Effector memory CD8-positive, alpha-beta T cell (primary cell): ENCODE measurements at regions not wholly inside any gene's neighbourhood (a gene's known extent, or its start where the extent isn't known, plus 50 kb on each side); places are given as distances from the start of the nearest gene placed in this dataset.

Source experiments
- ATAC-seq: fragments of 150-1000 bp; cut with Tn5 transposase; replicated peaks from 2 replicates; pipeline ENCODE4 v1.10.0; 2021; ENCODE audit warnings: mild to moderate bottlenecking, moderate library complexity
- DNase-seq, 3 experiments: peaks; one replicate each; pipeline ENCODE4 v3.0.0; 2021
- H3K27ac Mint-ChIP-seq, 2 donors: one replicate each; pipeline ENCODE4 v1.8.0; 2022; ENCODE audit warnings: mild to moderate bottlenecking in 2 of 2, mixed read lengths in 2 of 2, moderate library complexity in 2 of 2
- H3K27me3 Mint-ChIP-seq, 2 donors: one replicate each; pipeline ENCODE4 v1.8.0; 2022; ENCODE audit warnings: mixed read lengths in 2 of 2
- H3K36me3 Mint-ChIP-seq: one replicate; pipeline ENCODE4 v1.8.0; 2022; ENCODE audit warnings: mild to moderate bottlenecking, moderate library complexity, mixed read lengths; ENCODE audit not compliant: insufficient read depth
- H3K4me1 Mint-ChIP-seq, 2 donors: one replicate each; pipeline ENCODE4 v1.8.0; 2022; ENCODE audit warnings: low read depth in 2 of 2, mixed read lengths in 2 of 2
- H3K4me3 Mint-ChIP-seq, 2 donors: one replicate each; pipeline ENCODE4 v1.8.0; 2022; ENCODE audit warnings: mild to moderate bottlenecking in 2 of 2, mixed read lengths in 2 of 2, moderate library complexity in 2 of 2
- H3K9me3 Mint-ChIP-seq, 2 donors: one replicate each; pipeline ENCODE4 v1.8.0; 2022; ENCODE audit warnings: mixed read lengths in 2 of 2

DNA sequence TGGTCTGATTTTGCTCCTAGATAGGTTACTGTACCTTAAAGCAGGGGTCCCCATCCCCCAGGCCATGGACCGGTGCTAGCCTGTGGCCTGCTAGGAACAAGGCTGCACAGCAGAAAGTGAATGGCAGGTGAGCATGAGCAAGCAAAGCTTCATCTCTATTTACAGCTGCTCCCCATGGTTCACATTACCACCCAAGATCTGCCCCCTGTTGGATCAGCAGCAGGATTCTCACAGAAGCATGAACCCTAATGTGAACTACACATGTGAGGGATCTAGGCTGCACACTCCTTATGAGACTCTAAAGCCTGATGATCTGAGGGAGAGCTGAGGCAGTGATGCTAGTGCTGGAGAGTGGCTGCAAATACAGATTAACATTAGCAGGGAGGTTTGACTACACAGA is 78.1 kb downstream of the DRD1 start:
- Mint-ChIP-seq H3K27me3 (peaks cover 34 to 68% of the 10 kb centered on the region in 2 donors), H3K9me3 (no peaks in the 10 kb centered on the region), H3K27ac (no peak overlapping the region), H3K36me3 (no peaks in the 10 kb centered on the region), H3K4me1 (no peaks in the 10 kb centered on the region), H3K4me3 (no peak overlapping the region)
- ATAC-seq (no peak), DNase-seq (no peak)

DNA sequence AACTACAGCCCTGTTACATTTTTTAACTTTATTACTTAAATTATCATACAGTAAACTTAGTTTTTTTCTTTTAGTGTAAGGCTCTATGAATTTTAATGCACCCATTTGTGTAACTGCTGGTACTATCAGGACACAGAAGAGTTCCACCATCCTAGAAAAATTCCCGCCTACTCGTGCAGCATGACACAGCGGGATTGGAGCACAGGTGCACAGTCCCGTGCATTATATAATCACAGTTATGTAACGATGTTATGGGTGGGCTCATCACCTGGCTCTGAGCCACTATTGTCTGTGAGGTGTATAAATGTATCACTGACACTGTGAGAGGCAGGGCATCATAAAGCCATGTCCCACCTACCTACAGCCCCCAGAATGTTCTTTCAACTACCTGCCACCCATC is 80.7 kb downstream of the DRD1 start:
- Mint-ChIP-seq H3K36me3 (no peaks in the 10 kb centered on the region), H3K27me3 (peaks cover 45 to 80% of the 10 kb centered on the region in 2 donors), H3K27ac (no peak overlapping the region), H3K9me3 (no peaks in the 10 kb centered on the region), H3K4me3 (no peak overlapping the region), H3K4me1 (no peaks in the 10 kb centered on the region)
- no peak for ATAC-seq
- DNase-seq = no peak

DNA sequence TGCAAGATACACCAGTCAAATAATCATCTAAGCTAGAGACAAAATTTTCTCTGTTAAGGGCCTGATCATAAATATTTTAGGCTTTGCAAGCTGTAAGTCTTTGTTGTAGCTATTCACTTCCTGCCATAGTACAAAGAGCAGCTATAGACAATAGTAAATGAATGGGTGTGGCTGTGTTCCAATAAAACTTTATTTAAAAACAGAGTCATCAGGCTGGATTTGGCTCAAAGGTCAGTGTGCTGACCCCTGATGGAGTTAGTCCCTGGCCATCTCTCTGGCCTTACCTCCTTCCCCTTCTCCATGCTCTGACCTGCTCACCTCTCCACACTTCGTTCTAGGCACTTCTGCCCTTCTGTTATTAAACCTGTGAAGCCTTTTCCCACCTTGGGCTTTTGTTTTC is 86.0 kb downstream of the DRD1 start:
- H3K9me3 Mint-ChIP-seq = no peaks in the 10 kb centered on the region
- H3K27me3 Mint-ChIP-seq = peaks cover 39 to 49% of the 10 kb centered on the region in 2 donors
- H3K4me1 Mint-ChIP-seq = no peaks in the 10 kb centered on the region
- no peak overlapping the region for H3K27ac Mint-ChIP-seq
- H3K4me3 Mint-ChIP-seq = no peak overlapping the region
- no peaks in the 10 kb centered on the region for H3K36me3 Mint-ChIP-seq
- ATAC-seq = no peak
- DNase-seq = no peak

DNA sequence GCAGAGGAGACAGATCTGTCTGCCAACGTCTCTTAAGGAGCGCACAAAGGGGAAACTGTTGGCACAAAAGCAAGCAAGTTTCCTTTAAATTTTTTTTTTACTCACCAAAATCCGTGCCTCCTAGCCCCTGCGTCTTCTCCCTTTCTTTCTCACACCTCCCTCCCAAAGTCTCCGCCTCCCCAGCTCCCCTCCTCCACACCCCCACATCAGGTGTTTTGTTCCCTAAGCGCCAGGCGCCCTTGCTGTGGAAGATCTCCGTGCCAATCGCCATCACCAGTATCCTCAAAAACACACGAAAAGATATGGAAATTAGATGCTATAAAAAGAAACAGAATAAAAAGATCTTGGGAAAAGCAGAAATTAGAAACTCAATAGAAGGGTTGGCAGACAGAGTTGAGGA is 87.6 kb downstream of the DRD1 start:
- H3K4me1 Mint-ChIP-seq = no peaks in the 10 kb centered on the region
- H3K9me3 Mint-ChIP-seq = no peaks in the 10 kb centered on the region
- H3K4me3 Mint-ChIP-seq = no peak overlapping the region
- no peaks in the 10 kb centered on the region for H3K36me3 Mint-ChIP-seq
- ATAC-seq = no peak
- peaks cover 32 to 49% of the 10 kb centered on the region in 2 donors for H3K27me3 Mint-ChIP-seq
- no peak overlapping the region for H3K27ac Mint-ChIP-seq
- no peak for DNase-seq

DNA sequence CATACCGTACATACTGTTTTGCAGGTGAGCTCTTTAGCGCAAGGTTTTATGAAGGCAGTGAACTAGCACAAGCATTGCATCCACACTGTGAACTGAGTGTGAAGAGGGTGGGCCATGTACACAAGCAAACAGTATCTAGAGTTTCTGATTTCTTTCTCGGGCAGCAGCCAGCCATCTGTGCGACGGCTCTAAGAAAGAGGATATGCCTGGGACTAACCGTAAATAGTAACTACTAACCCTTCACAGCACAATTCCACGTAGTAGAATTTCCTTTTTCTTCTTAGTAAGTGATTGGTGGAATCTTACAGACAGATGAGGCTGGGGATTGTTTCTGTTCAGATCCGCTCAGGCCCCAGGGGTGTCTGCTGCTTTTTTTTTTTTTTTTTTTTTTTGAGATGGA is 89.0 kb downstream of the DRD1 start:
- Mint-ChIP-seq H3K36me3 (no peaks in the 10 kb centered on the region), H3K9me3 (no peaks in the 10 kb centered on the region), H3K27ac (no peak overlapping the region), H3K4me1 (no peaks in the 10 kb centered on the region), H3K27me3 (peaks cover 31 to 51% of the 10 kb centered on the region in 2 donors), H3K4me3 (no peak overlapping the region)
- ATAC-seq (no peak), DNase-seq (no peak)

DNA sequence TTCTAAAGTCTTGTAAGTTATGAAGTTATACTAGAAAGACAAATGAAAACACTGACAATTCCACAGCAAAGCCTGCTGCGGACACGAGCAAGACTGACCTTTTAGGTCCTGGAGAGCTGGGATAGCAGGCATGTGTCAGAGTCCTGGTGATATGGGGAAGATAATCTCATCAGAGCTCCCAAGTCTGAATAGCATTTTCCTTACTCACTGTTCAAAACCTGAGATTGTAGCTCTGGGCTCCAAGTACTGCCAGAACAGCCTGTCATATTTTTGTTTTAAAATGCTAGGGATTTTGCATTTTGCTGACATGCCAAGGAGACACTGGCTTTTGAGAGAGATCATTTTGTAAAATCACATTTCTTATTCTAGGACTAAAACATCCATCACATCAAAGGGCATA is 90.1 kb downstream of the DRD1 start:
- H3K27ac Mint-ChIP-seq = no peak overlapping the region
- H3K27me3 Mint-ChIP-seq = peaks cover 38 to 61% of the 10 kb centered on the region in 2 donors
- H3K9me3 Mint-ChIP-seq = no peaks in the 10 kb centered on the region
- H3K4me3 Mint-ChIP-seq = no peak overlapping the region
- no peaks in the 10 kb centered on the region for H3K36me3 Mint-ChIP-seq
- no peaks in the 10 kb centered on the region for H3K4me1 Mint-ChIP-seq
- no peak for DNase-seq
- no peak for ATAC-seq

- Mint-ChIP-seq H3K4me3 (no peak overlapping the region), H3K27ac (no peak overlapping the region), H3K9me3 (no peaks in the 10 kb centered on the region), H3K4me1 (no peaks in the 10 kb centered on the region), H3K27me3 (peaks cover 31 to 63% of the 10 kb centered on the region in 2 donors), H3K36me3 (no peaks in the 10 kb centered on the region)
- DNase-seq (no peak), ATAC-seq (no peak)
Measured at GRCh38 chr5:175351897-175352590, 91.9 kb downstream of the DRD1 start.

DNA sequence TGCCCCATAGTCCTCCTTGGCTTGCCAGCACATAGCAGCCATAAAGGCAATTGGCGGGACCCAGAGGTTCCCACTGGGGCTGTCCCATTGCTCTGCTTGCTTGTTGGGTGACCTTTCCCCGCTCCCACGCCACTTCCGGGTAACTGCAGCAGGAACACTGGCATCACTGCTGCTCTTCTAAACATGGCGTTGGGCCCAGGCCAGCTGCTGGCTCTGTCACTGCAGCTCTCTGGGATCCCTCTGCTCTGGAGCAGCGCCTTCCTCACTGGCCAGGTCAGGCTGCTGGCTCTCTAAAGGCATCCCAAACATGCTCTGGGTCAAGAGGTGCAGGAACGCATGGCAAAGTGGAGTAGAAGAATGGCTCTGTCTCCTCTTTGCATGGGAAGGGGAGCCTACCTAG is 92.9 kb downstream of the DRD1 start:
- H3K27ac Mint-ChIP-seq = no peak overlapping the region
- no peaks in the 10 kb centered on the region for H3K9me3 Mint-ChIP-seq
- H3K36me3 Mint-ChIP-seq = no peaks in the 10 kb centered on the region
- no peak overlapping the region for H3K4me3 Mint-ChIP-seq
- DNase-seq = no peak
- peaks cover 26 to 66% of the 10 kb centered on the region in 2 donors for H3K27me3 Mint-ChIP-seq
- no peak for ATAC-seq
- no peaks in the 10 kb centered on the region for H3K4me1 Mint-ChIP-seq

GRCh38 chr5:175347931-175348330 is 96.1 kb downstream of the DRD1 start:
- Mint-ChIP-seq H3K36me3 (no peaks in the 10 kb centered on the region), H3K27me3 (peaks cover 28 to 77% of the 10 kb centered on the region in 2 donors), H3K4me1 (no peaks in the 10 kb centered on the region), H3K27ac (no peak overlapping the region), H3K4me3 (no peak overlapping the region), H3K9me3 (peaks cover 0 to 9% of the 10 kb centered on the region in 2 donors)
- ATAC-seq (no peak), DNase-seq (no peak)

DNA sequence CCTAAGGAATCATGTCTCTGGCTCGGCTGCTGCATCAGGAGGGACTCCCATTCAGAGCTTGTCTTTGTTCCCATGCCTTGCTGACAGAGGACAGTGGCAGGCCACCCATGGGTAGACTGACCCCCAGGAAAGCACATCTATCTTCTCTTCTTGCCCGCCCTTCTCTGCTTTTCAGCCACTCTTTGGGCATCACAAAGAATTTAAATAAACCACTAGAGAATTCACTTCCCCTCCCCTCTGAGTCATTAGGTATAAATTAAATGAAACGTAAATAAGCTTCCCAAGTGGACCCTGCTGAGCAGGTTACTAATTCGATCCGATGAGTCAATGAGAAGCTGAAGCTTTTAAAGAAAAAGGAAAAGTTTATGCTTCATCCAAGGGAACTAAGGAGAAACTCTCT is 97.0 kb downstream of the DRD1 start:
- H3K4me3 Mint-ChIP-seq = no peak overlapping the region
- DNase-seq (no peak), ATAC-seq (no peak)
- H3K27ac Mint-ChIP-seq = no peak overlapping the region
- peaks cover 23 to 69% of the 10 kb centered on the region in 2 donors for H3K27me3 Mint-ChIP-seq
- H3K4me1 Mint-ChIP-seq = no peaks in the 10 kb centered on the region
- no peaks in the 10 kb centered on the region for H3K36me3 Mint-ChIP-seq
- peaks cover 0 to 9% of the 10 kb centered on the region in 2 donors for H3K9me3 Mint-ChIP-seq

GRCh38 chr5:175344331-175345195 is 99.4 kb downstream of the DRD1 start:
- H3K36me3 Mint-ChIP-seq = no peaks in the 10 kb centered on the region
- no peak for DNase-seq
- no peak overlapping the region for H3K4me3 Mint-ChIP-seq

DNA sequence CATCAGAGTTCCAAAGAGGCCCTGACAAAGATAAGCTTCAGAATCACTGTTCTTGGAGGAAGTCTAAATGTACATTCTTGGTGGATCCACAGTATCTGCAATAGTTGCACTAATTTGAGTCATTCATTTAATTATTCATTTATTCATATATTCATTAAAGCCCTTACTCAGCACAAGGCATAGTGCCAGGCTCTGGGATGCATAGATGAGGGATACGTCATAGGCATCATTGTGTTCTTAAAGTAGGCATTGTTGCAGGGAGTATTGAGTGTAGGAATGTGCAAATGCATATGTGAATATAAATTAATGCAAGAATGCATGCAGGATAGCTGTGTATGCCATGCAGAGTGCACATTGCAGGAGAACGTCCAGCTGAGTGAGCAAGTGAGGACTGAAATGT is 100.7 kb downstream of the DRD1 start:
- Mint-ChIP-seq H3K27me3 (peaks cover 5 to 41% of the 10 kb centered on the region in 2 donors), H3K36me3 (no peaks in the 10 kb centered on the region), H3K4me1 (no peaks in the 10 kb centered on the region), H3K9me3 (peaks cover 0 to 9% of the 10 kb centered on the region in 2 donors), H3K4me3 (no peak overlapping the region), H3K27ac (no peak overlapping the region)
- DNase-seq = no peak
- ATAC-seq = no peak

More at GRCh38 chr5:175344331-175345195, 99.4 kb downstream of the DRD1 start:
- peaks cover 9 to 54% of the 10 kb centered on the region in 2 donors for H3K27me3 Mint-ChIP-seq
- no peak for ATAC-seq
- H3K4me1 Mint-ChIP-seq = no peaks in the 10 kb centered on the region
- peaks cover 0 to 9% of the 10 kb centered on the region in 2 donors for H3K9me3 Mint-ChIP-seq
- H3K27ac Mint-ChIP-seq = no peak overlapping the region

DNA sequence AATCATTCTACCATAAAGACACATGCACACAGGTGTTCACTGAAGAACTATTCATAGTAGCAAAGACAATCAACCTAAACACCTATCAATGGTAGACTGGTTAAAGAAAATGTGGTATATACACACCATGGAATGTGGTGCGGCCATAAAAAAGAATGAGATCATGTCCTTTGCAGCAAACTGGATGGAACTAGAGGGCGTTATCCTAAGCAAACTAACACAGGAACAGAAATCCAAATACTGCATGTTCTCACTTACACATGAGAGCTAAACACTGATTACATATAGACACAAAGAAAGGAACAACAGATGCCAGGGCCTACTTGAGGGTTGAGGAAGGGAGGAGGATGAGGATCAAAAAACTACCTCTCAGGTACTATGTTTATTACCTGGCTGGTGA is 103.8 kb downstream of the DRD1 start:
- Mint-ChIP-seq H3K27ac (no peak overlapping the region), H3K4me3 (no peak overlapping the region), H3K9me3 (peaks cover 0 to 3% of the 10 kb centered on the region in 2 donors), H3K4me1 (no peaks in the 10 kb centered on the region), H3K27me3 (peaks cover 19 to 46% of the 10 kb centered on the region in 2 donors), H3K36me3 (no peaks in the 10 kb centered on the region)
- no peak for DNase-seq
- no peak for ATAC-seq

- H3K27ac Mint-ChIP-seq = no peak overlapping the region
- H3K36me3 Mint-ChIP-seq = peaks cover 3% of the 10 kb centered on the region
- DNase-seq (no peak), ATAC-seq (no peak)
- H3K9me3 Mint-ChIP-seq = no peaks in the 10 kb centered on the region
- H3K4me1 Mint-ChIP-seq = no peaks in the 10 kb centered on the region
- H3K4me3 Mint-ChIP-seq = no peak overlapping the region
- H3K27me3 Mint-ChIP-seq = peaks cover 14 to 33% of the 10 kb centered on the region in 2 donors
Measured at GRCh38 chr5:175337680-175338079, 106.3 kb downstream of the DRD1 start.
